ENCODE measurements at regions not wholly inside any gene's neighbourhood (a gene's known extent, or its start where the extent isn't known, plus 50 kb on each side); places are given as distances from the start of the nearest gene placed in this dataset.
"Not testable (repeated sequence)": the region's sequence is repeated elsewhere in the genome, so short reads cannot be mapped to it uniquely, and the experiment has no call there.

DNA sequence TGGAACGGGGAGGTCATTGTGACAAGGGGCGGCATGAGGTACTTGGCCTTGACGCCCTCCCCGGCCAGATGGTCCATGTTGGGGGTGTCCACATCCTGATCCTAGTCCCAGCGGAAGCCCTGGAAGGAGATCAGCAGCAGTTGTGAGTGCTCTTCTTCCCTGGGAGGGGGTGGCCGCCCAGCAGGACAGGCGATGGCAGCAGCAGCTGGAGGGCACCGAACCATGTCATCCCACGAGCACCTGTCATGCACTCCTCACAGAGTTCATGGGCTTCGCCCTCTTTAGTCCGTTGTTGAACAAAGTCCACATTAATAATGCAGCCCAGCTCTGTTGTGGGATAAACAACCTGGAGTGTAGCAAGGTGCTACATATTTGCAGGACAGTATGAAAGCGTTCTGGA is 130.7 kb downstream of the UNC93B1 start:
- TF ChIP-seq, protein P1, sequence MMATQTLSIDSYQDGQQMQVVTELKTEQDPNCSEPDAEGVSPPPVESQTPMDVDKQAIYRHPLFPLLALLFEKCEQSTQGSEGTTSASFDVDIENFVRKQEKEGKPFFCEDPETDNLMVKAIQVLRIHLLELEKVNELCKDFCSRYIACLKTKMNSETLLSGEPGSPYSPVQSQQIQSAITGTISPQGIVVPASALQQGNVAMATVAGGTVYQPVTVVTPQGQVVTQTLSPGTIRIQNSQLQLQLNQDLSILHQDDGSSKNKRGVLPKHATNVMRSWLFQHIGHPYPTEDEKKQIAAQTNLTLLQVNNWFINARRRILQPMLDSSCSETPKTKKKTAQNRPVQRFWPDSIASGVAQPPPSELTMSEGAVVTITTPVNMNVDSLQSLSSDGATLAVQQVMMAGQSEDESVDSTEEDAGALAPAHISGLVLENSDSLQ (IDR thresholded peaks at IDR 0.05): not testable (repeated sequence)
- not testable (repeated sequence) for TF ChIP-seq CTBP1 (IDR thresholded peaks at IDR 0.05; ENCODE audit: borderline replicate concordance); SUZ12 (IDR thresholded peaks at IDR 0.05); FOXA1 (IDR thresholded peaks at IDR 0.05); SP1 (IDR thresholded peaks at IDR 0.05); LEF1 (IDR thresholded peaks at IDR 0.05; ENCODE audit: borderline replicate concordance)

All from HEK293T (cell line).